ENCODE measurements at regions not wholly inside any gene's neighbourhood (a gene's known extent, or its start where the extent isn't known, plus 50 kb on each side); places are given as distances from the start of the nearest gene placed in this dataset.

DNA sequence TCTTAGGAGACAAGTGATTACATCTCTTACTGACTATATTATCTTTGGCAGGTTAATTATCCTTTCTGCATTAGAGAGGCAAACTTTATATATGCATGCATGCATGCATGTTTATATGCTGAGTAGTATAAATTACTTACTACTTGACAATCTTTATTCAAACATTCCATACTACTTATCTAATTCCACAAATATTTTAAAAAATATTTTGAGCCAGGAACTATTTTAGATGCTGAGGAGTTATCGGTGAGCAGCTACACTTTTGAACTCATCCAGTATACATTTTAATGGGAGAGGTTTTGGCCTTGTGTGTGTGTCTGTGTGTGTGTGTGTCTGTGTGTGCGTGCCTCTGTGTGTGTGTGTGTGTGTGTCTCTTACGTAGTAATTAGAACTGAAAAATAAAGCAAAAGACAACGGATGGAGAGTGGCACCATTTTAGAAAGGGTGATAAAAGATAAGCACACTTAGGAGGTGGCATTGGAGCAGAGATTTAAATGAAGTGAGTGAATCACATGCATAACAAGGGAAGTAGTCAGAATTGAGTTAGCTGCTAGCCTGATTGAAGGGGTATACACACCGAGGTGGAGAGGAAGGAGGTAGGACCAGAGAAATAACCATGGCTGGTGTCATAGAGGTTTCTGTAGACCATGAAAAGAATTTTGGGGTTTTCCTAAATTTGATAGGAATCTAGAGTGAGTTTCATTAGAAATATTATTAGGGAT, 1488.4 kb downstream of the MRPL39 start:
- no peak for DNase-seq (ENCODE audit: low spot score)

DNA sequence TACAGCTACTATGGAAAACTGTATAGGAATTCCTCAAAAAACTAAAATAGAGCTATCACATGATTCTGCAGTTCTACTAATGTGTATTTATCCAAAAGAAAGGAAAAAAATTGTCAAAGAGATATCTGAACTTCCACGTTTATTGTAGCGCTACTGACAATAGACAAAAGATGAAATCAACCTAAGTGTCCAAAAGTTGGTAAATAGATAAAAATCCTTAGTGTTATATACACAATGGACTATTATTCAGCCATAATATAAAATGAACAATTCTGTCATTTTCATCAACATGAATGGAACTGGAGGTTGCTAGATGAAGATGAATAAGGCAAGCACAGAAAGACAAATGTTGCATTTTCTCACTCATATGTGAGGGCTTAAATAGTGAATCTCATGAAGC, 1492.1 kb downstream of the MRPL39 start:
- DNase-seq (ENCODE audit: low spot score), result no peak

DNA sequence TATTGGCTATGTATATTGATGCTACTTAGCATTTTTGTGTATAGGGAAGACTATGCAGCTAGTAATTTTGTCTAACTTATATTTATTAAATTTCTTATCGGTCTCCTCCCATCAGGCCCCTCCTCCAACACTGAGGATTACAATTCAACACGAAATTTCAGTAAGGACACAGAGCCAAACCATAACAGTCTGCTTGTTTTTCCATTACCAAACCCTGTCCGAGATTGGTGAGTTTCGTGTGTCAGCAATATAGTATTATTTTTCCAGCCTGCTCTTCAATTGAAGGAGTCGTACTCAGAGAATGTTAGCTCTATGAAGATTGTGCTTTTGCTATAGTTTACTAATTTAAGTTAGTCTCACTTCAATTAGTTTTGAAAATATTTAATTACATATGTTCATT, 1495.3 kb downstream of the MRPL39 start:
- no peak for DNase-seq (ENCODE audit: low spot score)

DNA sequence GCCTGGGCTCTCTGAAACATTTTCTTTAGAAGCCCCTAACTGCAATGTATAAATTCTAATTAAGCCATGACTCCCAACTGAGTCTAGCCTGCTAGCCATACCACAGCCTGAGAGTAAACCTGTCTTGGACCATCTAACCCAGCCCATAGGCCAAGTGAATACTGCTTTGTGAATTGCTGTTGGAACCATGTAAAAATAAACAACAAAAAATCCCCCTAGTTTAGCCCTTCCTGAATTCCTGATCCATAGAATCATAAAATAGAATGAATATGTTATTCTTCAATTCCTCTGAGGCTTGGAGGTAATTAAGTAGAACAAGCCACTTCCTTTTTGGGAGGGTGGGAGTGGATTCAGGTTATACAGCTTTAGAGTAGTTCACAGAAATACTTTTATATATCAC, 1496.4 kb downstream of the MRPL39 start:
- DNase-seq (ENCODE audit: low spot score), result no peak

DNA sequence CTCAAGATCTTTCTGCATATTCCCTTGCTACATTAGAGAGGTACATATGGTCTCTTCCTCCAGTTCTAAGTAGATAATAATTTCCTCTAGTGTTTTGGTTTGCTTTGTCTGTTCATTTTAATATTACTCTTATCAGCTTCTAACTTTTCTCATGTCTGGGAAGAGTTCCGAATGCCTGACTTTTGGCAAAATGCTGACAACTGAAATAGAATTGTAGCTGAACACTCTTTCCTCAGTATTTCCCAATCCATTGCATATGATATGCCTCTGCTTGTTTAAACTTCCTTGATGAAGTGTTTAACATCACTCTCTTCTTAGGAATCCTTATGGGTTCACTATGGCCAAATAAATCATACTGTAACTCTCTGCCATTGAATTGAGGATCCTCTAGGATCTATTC, 1510.1 kb downstream of the MRPL39 start:
- DNase-seq (ENCODE audit: low spot score), result no peak

DNA sequence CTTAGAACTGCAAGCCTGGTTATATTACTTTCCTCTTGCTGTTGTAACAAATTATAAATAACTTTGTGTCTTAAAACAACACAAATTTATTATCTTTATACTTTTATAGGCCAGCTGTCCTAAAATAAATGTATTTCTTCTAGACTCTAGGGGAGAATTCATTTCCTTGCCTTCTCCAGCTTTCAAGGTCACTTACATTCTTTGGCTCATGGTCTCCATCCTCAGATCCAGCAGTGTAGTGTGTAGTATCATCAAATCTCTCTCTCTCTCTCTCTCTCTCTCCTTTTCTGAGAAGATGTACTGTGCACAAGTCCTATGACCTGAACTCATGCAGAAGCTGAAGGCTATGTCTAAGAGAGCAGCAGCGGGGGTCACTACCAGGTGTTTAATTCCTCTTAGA, 1510.6 kb downstream of the MRPL39 start:
- no peak for DNase-seq (ENCODE audit: low spot score)

DNA sequence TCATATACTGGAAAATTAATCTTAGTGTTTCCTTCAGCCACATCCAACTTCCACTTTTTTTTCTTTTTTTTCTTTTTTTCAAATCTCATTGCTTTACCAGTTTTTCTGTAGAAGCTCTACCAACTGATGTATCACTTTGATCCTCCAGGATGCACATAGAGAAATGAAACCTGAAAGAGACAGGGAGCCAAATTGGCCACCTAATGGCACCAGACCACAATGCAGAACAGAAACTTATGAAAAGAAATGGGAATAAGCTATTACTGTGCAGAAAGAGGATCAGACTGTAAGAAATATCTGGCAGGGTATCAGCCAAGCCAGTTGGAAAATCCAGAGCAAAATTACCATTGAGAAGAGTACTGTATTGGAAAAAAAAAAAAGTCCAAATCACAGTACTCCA, 1514.2 kb downstream of the MRPL39 start:
- no peak for DNase-seq (ENCODE audit: low spot score)

DNA sequence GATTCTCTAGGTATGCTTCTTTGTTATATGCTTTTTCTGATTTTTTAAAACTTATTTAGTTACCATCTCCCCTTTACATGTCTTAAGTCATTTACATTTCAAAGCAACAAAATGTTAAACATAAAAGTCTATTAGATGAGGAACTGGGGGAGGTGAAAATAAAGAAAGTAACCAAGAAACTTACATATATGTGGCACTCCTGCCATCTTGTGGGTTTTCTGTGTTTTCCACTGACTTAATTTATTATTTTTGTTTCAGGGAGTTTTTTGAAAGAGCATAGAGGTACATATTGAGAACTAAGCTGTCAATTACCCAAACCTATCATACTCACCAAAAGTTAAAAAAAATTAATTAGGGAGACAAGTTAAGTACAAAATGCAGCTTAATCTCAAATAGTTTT, 1531.1 kb downstream of the MRPL39 start:
- no peak for DNase-seq (ENCODE audit: low spot score)

DNA sequence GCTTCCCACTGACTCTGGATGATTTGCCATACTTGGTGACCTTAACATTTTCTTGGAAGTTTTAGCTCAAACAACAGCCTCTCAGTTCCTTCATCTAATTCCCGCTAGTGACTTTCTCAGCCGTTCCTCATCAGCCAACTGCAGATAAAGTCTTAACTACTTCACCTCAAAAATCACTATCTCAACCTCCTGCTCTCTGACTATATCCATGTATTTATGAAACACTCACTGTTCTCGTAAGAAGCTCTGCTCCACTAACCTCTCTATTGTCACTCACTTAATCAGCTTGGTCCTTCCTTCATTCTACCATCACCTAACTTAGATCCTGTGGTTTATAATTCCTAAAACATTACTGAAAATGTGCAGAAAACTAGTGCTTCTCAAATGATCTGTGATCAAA, 1551.6 kb downstream of the MRPL39 start:
- no peak for DNase-seq (ENCODE audit: low spot score)

DNA sequence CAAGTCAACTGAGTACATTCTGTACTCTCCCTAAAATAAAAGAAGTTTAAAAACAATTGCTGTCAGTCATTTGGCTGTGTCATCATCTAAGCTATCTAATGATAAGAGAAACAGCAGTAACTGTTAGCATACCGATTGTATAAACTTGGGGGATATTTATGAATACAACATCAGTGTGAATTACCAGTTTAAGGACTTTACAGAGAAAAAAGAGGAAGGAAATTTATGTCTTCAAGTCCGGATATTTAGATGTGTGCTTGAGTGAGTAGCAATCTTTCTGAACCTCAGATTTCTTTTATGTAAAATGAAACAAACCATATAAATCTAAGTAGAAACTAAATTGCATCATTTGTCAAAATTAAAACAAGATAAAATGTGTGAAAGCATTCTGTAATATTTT, 1557.0 kb downstream of the MRPL39 start:
- DNase-seq (ENCODE audit: low spot score), result no peak

DNA sequence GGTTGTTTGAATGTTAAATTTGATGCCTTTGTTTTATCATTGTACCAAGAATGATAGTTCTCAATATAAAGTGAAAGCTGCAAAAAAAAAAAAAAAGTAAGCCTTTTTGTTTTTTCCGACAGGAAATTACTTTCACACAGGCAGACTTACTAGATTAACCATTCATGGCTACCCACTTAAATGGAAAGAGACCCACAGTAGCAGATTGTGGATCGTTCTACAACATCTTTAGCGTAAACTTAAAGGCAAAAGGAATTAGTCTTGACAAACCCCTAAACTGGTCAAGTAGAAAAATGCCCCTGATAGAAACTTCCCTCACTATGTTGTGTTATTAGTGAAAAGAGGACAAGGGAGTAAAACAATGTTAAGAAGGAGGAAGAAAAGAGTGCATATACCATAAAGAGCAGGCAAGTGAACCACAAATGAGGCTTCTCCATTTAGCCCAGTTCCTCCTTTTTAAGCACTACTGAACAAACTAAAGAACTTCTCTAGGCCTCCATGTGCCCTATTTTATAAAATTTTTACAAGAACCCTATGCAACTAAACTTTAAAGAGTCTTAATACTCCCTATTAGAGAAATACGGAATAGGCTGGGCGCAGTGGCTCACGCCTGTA, 1560.3 kb downstream of the MRPL39 start:
- DNase-seq (ENCODE audit: low spot score), result no peak

DNA sequence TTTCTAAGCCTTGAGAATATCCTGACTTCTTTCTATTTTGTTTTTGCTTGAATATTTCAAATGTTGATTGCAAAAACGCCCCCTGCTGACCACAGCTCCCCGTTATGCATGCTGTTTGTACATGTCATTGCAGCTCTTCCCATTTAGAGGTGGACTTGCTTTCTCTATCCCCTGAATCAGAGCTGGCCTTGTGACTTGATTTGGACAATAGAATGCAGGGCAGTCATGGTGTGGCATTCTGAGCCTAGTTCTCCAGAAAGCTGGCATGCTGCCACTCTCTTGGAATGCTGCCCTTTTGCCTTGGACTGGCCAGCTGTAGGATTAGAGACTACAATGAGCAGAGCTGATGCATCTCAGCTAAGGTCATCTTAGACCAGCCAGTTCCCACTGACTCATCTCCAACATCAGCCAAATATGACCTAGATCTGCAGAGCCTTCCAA, 1561.5 kb downstream of the MRPL39 start:
- DNase-seq (ENCODE audit: low spot score), result peak; percentile 71

DNA sequence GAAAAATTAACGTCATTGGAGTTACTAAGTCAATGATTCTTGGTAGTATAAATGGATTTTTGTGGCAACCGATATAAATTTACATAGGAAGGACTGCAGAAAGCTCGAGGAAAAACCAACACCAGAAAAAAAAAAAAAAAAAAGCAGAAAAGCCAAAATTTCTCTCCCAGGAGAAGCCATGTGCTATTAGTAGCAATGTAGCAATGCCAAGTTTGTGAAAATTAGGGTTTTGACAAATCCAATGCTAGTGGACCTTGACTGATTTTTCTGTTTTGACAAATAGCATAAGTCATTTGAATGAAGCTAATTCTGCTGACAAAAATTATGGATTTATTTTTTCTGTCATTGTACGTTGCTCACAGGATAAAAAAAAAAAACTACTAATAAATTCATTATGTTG, 1561.9 kb downstream of the MRPL39 start:
- DNase-seq (ENCODE audit: low spot score), result no peak

DNA sequence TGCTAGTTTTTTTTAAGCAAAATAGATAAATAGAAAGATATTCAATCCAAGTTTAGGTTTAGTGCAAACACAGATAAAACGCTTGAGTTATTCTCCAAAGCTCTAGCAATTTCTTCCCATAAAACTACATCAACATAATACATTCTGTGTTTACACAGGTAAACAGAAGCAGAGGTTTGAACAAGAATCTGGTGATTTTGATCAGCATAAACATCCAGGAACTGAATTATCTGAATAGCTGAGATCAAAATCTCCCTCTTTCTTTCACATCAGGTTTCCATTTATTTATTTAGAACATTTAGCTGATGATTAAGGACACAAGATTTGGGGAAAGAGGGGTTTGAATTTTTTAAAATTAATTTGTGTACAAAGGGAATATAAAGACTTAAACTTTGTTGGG, 1564.6 kb downstream of the MRPL39 start:
- no peak for DNase-seq (ENCODE audit: low spot score)

DNA sequence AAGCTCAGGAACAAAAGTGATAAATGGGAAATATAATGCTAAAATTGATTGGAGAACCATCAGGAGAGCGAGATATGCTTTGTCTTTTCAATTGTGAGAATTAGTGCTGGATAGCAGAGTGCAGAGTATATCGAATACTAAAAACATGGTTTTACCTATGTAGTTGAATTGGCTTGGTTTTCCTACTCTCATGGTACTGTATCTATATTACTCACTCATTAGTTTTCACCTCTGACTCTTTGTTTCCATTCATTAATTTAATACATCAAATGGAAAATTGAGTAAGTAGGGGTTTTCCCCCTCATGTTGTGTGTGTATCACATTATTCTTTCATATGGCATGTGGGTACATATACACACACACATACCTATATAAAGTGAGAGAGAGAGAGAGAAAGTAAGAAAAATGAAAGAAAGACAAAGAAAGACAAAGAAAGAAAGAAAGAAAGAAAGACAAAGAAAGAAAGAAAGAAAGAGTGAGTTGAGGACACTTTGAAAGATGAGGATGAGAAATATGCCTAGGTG, 1574.5 kb downstream of the MRPL39 start:
- DNase-seq (ENCODE audit: low spot score), result no peak

DNA sequence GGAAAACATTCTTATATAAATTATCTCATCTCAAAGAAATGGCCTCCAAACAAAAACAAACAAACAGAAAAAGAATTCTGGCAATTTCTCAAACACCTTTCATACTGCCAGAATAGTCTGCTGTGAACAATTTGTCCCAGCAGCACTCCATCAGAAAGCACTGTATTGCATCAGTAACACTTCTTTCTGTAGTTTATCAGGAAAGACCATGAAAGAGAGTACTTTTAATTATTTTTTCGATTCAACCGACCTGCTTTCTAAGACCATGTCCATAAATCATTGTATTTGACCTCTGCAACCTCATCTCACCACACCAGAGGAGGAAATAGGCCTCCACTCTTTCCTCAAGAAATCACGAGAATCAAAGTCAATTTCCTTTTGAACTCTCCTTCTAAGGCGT, 1579.9 kb downstream of the MRPL39 start:
- DNase-seq (ENCODE audit: low spot score), result no peak

DNA sequence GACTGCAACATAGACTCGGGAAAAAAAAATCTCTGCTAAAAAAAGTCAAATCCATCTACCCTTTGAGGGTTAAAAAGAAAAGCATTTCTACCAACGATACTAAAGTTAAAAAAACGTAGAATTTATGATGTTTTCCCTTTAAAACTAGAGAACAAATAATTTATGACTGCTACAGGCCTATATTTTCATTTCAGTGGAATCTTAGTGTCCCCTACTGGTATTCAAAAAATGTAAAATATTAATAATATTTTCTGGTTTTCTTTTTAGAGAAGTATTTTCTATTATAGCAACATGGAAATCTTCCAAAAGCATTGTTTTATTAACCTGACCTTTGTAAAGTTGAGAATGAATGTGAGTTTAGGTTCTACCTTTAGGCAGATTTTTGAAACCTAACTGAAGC, 1582.2 kb downstream of the MRPL39 start:
- no peak for DNase-seq (ENCODE audit: low spot score)

DNA sequence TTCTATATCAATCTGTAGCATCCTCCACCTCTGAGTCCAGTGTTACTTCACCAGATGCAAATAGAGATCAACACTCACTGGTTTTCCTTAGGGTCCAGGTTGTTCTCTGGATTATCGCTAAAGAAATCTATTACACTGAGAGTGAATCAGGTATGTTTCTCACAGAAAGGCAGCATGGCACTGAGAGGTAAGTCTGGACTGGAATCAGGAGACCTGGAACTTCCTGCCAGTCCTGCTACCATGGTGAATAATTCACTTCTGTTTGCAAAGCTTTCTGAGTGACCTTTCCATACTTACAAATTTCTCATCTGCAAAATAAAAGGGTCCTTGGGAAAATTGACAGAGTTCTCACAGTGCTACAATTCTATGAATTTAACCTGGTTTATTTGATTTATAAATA, 1583.3 kb downstream of the MRPL39 start:
- no peak for DNase-seq (ENCODE audit: low spot score)

DNA sequence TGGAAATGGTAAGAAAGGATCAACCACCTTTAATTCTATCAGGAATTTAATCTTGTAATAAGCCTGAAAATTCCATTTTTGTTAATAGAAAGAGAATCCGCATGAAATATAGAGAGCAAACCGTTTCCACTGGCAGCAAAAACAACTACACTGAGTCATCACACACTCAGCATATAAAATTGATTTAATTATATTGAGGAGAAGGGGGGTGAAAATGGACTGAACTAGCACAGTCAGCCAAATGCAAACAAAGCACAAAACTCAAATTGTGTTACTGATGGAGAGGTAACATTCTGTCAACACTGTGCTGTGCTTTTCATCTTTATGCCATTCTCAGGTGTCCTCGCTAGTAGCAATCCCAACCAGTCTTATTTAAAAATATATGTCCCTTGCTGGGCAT, 1583.9 kb downstream of the MRPL39 start:
- no peak for DNase-seq (ENCODE audit: low spot score)

DNA sequence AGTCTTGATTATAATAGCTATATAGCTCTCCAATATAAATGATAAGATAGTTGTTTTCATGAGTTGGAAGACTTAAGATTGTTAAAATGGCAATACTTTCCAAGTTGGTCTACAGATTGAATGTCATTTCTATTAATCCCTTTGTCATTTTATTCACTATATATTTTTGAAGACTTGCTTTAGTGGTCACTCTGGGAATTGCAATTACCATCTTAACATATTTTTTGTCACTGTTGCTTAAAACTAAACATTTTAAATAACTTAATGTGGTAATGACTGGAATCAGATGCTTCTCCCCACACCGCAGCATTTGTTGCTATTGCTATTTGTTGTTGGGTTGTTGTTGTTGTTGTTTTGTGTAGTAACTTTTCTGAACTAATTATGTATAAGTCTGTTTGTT, 1592.9 kb downstream of the MRPL39 start:
- no peak for DNase-seq (ENCODE audit: low spot score)

DNA sequence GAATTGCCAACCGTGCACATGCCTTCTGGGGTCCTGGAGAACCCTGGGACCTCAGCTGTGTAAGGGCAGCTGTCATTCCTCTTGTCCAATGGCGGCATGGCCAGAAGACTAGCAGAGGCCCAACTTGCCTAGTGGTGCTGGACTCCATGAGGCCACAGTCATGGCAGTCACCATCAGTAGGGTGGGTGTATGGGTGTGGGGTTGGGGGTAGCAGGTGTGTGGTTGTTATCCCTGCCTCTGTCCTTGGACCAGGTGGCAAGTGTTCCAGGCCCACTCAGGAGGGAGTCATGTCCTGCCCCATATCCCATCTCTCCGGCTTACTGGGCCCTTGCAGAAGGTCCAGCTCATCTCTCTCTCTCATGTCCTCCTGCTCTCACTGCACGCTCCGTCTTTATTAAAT, 1596.2 kb downstream of the MRPL39 start:
- DNase-seq (ENCODE audit: low spot score), result no peak

DNA sequence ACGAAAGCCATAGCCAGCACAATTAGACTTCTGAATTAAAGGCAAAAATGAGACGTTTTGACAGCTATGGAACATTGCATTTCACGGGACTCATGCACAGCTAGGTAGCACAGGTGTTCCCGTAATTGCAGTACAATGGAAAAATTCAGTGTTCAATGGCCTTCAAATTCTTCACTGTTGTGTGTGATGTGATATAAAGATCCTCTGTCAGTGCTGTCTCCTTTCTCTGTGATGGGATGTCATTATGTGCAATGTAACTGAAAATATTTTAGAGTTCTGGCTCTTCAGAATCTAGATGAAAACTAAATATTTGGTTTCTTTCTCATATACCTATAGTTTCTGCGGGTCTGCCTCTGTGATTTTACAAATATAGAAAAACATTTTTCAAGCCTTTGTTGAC, 1599.7 kb downstream of the MRPL39 start:
- DNase-seq (ENCODE audit: low spot score), result no peak

DNA sequence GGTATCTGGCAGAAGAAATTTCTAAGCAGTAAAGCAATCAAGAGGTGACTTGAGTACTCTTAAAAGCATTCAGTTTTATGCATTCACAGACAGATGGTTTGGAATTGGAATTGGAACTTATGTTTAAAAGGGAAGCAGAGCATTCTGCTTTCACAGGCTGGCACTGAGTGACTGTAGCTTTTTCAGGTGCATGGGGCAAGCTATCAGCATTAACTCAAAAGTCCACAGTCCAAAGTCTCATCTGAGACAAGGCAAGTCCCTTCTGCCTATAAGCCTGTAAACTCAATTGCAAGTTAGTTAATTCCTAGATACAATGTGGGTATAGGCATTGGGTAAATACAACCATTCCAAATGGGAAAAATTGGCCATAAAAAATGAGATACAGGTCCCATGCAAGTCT, 1620.3 kb downstream of the MRPL39 start:
- no peak for DNase-seq (ENCODE audit: low spot score)

DNA sequence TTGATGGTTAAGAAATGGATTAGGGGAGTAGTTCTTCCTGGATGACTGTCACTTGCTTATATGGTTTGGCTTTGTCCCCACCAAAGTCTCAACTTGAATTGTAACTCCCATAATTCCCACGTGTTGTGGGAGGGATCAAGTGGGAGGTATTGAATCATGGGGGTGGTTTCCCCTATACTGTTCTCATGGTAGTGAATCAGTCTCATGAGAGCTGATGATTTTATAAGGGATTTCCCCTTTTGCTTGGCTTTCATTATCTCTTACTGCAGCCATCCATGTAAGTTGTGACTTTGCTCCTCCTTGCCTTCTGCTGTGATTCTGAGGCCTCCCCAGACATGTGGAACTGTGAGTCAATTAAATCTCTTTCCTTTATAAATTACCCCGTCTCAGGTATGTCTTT, 1621.1 kb downstream of the MRPL39 start:
- DNase-seq (ENCODE audit: low spot score), result no peak

All from left forelimb (tissue), 1 donor.